Left cardiac atrium (tissue), 4 donors: ENCODE measurements at regions not wholly inside any gene's neighbourhood (a gene's known extent, or its start where the extent isn't known, plus 50 kb on each side); places are given as distances from the start of the nearest gene placed in this dataset.

Experiments used
- ATAC-seq, 2 donors: fragments of 200-7000 bp; cut with Tn5 transposase; one replicate each; pipeline ENCODE4 v1.9.1; 2020; ENCODE audit warnings: mild to moderate bottlenecking in 2 of 2, moderate library complexity in 2 of 2
- DNase-seq: peaks from one replicate; pipeline ENCODE4 v3.0.0-alpha.2; 2020
- intact Hi-C, 2 donors: fragments of 100-400 bp; cut with DNase I; formaldehyde crosslinking; loops; one replicate each; pipeline versions ENCODE4 v1.14.1 to v1.15.1; 2022 to 2023
- donor health status: DM: no; HTN: yes; CAD: no.
- donor health status: DM: no; HTN: yes; CAD: no; lungs with severe emphysema.
- donor health status: DM: yes; HTN: yes; CAD: no.
- donor health status: Dilated cardiomyopathy.

DNA sequence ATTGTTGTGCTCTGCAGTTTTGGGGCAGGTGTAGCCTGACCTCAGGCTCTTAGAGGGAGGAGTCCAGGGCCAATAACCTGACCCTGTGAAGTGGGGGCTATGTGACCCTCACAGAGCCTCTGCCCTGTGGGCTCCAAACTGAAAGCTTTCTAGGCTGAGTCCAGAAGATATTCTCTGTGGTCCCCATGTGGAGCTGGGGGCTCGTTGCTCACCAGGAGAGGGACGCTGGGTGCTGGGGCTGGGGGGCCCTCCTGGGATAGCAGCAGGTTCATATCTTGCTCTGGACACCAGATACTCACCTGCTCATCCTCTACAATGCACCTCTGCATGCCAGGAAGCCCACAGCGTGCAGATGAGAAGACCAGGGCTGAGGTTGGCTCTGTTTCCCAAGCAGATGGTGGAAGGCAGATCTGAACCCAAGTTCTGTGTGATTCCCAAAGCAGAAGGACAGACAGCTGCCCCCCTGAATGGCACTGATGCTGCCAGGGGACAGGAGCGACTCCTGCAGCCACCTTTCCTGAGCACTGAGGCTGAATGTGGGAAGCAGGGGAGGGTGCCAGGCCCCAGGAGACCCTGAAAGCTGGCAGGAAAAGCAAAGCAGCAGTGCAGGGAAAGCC is 1022.0 kb downstream of the TBC1D22A start:
- ATAC-seq (no peak), DNase-seq (no peak)
- intact Hi-C loops = no loop called here

DNA sequence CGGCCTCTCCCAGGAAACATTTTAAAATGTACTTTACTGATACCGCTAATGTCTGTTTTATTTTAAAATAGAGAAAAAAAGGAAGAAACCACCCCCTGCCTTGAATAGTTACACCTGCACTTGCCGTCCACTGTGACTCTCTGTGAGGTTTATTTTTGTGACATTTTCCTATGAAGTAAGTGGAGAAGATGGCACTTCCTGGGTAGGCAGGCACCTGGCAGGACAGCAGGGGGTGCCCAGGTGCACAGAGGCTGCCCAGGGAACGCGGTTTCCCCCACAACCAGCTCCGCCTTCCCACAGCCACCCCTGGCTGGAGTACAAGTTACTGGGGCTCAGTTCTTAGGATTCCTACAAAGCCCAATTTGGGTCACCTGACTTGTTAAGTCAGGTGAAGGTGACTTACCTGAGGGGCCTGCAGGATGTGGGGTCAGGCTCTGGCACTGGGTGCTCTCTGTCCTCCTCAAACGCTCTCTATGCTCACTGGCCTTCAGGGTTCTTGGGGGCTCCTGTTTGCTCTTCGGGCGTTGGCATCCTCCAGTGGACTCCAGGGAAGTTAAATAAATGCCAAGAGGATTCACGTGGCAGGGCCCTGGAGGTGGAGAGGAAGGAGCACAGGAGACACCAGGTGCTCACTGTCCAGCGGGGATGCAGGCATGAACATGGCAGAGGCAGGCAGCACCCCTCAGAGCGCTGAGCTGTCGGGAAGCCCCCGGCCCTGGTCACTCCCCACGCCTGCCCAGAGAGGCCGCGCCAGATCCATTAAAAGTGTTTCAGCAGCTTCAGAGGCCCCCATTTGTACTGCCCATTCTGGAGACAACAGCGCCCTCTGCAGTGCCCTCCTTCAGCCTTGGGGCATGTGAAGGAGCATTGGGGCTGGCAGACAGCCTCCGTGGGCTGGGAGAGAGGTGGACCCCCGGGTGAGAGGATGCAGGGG is 1021.2 kb downstream of the TBC1D22A start:
- intact Hi-C loops = no loop called here
- DNase-seq (no peak), ATAC-seq (no peak)

DNA sequence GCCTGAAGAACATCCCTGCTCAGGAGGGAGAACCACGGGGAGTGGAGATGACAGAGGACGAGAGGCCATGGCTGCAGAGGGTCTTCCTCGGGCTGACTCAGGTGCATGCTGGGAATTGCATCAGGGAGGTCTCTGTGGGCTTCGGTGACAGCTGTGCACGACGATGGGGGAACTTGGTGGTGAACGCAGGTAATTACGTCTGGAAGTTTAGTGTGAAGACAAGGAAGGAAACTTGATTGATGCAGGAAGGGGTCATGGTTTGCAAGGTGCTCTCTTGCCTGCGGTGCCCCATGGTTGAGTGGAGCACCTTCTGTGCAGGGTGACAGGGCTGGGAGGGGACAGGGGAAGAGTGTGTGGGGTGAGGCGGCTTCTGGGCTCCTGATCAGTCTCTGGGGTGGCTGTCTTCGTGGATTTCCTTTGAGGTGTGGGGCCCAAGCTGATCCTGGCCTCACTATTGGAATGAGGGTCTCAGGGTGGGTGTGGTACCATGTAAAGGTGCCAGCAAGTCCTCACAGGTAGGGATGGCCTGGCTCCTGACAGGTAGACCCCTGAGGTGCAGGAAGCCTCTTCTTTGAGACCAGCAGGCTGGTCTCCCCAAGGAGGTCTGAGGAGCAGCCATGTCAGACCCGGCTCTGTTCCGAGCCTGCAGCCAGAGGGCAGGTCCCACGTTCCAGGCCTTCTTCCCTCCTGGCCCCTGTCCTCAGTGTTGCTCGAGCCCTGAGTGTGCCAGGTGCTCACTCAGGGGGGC is 1020.1 kb downstream of the TBC1D22A start:
- ATAC-seq (no peak), DNase-seq (no peak)
- intact Hi-C loops = no loop called here

DNA sequence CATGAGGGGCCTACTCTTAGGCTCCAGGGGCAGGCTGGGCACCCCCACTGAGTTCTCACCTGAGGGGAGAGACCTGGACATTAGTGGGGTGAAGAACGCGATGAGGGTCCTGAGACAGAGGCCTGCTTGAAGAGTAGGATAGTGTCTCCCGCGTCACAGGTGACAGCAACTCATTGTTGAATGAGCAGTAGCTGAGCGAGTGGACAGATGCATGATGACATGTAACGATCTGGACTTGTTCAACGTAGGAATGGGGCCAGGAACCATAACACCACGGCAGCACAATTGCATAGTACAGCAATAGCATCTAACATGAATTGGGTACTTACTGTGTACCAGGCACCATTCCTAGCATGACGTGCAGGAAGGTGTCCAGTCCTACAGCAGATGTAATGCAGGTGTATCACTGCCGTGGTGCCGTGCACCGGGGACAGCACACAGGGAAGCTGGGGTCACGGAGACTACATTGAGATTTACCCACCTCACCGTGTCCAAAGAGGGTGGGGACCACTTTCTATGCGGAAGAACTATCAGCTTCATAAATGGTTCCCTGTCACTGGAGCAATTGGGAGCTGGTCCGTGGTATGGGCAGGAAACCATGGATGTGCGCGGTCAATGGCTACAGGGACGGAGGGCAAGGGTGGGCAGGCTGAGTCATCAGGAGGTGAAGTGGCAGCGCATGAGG is 1019.1 kb downstream of the TBC1D22A start:
- no peak for DNase-seq
- ATAC-seq = no peak
- intact Hi-C loops = no loop called here

DNA sequence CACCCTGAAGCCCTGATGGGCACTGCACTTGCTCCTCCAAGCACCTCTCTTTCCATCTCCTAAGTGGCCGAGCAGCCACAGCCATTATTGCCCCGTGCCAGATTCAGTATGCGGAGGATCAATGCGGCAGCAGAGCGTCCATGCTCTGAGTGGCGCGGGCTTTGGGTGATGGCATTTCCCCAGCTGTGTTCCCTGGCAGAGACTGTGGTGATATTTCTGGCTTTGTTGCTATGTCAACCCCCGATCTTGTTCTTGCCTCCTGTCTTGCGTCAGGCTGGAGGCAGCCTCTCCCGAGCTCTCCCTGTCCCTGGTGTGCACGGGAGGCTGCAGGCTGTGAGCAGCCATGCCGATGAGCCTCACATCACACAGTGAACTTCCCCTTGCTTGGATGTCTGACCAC is 1018.6 kb downstream of the TBC1D22A start:
- intact Hi-C loops = no loop called here
- DNase-seq = no peak
- ATAC-seq = no peak

DNA sequence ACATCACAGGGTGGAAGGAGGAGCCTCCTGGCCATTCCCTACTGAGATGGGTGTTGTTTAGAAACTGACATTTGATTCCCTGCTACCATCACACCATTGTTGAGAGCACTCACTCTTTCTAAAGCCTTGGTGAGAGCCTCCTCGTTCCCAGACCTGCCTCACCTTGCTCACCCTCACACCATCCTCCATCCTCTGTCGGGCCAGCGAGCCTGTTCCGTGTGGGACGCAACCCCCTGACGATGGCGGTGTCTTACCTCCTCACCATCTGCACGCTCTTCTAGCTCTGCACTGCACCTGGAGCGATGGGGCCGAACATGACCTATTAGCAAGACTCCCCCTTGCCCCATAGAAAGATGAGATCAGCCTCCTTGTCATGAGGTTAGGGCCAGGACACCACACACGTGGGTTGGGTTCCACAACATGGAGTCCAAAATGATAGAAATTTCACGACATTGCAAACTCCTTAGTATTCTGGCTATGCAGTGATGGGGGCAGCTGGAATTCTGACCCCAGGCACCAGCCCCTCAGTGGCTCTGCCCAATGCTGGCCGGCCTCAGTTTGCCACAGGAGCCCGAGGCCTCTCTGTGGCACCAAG is 1017.9 kb downstream of the TBC1D22A start:
- intact Hi-C loops = no loop called here
- ATAC-seq = no peak
- DNase-seq = no peak

DNA sequence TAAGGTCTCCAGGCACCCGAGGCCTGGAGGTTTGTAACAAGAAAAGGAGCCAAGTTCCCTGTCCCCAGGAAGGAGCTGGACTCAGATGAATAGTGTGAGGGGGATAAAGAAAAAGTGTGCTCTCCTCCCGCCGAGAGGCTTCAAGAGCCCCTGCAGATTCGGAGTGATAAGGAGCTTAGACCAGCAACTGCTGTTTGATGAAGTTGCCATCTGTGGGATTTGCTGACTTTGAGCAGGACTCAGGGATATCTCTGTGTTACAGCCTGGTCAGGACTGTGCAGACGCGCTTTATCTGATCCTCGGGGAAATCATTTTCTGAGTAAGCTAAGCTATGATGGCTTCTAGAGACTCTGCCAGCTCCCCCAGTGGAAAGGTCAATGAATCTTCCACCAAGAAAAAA is 1017.0 kb downstream of the TBC1D22A start:
- no peak for ATAC-seq
- no peak for DNase-seq
- intact Hi-C loops = no loop called here

DNA sequence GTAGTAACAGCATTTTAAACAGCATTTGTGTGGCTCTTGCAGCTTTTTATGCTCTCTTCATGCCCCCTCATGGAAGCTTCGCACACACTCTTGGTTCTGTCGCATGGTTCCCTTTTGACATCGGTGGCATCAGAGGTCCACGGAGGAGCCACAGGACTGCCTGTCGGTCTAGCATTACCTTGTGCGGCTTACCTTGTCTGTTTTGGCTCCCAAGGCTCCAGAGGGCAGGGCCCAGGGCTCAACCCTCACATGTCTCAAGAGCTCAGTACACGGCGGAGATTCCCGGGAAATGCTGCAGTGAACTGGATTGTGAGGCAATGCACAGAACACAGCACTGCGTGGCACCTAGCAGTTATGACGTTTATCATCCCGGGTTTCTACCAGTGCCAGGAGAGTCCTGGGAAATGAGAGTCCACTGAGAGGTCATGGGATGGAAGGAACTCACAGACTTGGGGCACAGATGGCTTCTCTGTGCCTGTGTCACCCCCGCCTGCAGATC is 1015.8 kb downstream of the TBC1D22A start:
- intact Hi-C loops = no loop called here
- DNase-seq = no peak
- ATAC-seq = no peak

DNA sequence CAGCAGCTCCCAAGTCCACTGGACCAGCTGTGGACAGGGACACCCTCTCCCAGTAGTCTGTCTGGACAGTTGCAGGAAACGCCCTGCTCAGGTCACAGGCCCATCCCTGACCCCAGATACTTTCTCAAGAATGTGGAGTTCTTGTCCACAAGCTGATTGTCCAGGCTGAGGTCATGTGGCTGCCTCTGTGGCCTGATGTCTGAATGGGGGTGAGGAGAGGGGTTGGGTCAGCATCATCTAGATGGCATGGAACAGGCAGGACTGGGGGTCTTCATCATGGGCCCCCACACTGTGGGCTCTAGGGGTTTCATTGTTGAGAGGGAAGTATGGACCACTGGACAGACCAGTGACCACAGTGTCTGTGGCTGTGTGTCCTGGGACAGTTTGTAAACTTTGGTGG is 1015.0 kb downstream of the TBC1D22A start:
- intact Hi-C loops = no loop called here
- no peak for DNase-seq
- ATAC-seq = no peak

DNA sequence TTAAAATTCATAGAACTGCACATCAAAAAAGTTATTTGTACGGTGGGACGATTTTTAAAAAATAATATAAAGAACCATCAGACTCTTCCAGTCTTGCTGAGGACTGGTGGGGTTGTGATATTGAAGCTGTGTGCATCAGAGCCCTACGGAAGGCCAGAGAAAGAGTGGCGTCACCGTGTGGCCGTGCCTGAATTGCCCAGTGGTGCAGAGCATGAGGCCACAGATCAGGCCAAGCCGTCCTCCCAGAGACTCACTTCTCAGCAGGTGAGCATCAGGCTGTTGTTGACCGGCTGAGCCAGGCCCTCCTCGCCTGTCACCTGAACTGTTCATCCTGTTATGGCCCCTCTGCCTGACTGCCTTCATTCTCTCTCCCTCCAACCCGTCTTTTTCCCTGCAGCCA is 1013.9 kb downstream of the TBC1D22A start:
- intact Hi-C loops = no loop called here
- DNase-seq (no peak), ATAC-seq (no peak)

DNA sequence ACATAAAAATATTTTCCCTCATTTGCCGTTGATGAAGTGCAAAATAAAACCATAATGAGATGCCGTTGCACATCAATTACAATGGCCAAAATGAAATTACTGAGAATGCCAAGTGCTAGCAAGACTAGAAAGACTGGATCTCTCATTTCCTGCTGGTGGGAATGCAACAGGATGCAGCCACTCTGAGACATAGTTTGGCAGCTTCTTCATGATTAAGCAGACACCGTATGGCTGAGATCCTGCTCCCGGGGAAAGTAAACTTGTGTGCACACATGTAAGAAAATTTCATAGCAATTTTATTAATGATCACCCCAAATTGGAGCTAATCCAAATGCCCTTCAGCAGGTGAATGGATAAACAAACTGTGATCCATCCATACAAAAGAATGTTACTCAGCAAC is 1013.2 kb downstream of the TBC1D22A start:
- no peak for ATAC-seq
- intact Hi-C loops = no loop called here
- no peak for DNase-seq

DNA sequence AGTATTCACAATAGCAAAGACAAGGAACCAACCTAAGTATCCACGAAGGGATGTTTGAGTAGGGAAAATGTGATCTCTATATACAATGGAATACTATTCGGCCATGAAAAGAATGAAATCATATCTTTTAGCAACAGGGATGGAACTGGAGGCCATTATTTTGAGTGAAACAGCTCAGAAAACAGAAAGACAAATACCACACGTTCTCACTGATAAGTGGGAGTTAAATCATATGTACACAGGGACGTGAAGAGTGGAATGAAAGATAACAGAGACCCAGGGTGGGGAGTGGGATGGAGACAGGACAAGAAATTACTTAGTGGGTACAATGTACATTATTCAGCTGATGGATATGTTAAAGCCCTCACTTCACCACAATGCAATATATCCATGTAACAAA is 1012.7 kb downstream of the TBC1D22A start:
- ATAC-seq (no peak), DNase-seq (no peak)
- intact Hi-C loops = no loop called here

DNA sequence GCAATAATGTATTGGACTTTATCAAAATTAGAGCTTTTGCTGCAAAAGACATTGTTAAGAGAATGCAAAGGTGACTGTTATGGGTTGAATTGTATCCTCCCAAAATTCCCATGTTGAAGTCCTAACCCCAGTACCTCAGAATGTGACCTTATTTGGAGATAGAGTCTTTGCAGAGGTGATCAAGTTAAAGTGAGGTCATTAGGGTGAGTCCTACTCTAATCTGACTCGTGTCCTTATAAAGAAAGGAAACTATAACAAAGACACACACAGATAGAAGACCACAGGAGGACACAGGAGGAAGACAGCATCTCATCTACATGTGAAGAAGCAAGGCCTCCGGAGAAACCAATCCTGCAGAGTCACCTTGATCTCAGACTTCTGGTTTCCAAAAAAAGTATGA is 1011.2 kb downstream of the TBC1D22A start:
- intact Hi-C loops = no loop called here
- DNase-seq = no peak
- no peak for ATAC-seq

DNA sequence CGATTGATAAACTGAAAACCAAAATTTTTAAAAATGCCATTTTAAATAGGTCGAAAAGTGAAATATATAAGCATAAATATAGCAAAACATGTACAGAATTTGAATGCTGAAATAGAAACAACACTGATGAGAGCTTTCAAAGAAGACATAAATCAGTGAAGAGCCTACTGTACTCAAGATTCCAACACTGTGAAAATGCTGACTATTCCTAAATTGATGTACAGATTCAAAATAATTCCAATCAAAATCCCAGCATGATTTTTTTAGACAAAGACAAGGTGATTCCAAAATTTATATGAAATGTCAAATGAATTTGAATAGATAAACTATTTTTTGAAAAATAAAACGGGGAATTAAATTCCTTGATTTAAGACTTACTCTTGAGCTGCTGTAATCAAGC is 1010.4 kb downstream of the TBC1D22A start:
- intact Hi-C loops = no loop called here
- no peak for DNase-seq
- no peak for ATAC-seq

DNA sequence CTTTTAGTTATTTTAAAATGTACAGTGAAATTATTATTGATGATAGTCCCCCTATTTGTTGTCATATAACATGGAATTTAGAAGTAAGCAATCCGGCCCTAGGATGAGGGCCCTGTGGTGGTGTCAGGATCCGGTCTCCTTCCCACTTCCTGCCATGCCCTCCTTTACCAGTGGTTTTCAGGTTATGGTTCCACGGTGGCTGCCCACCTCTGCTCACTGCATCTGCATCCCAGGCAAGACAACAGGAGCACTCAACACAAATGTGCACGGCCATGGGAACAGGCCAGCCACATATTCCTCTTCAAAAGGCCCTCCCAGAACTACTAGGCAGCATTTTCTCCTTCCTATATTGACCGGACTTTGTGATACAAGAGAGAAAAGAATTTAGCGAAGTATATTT is 1007.2 kb downstream of the TBC1D22A start:
- intact Hi-C loops = no loop called here
- ATAC-seq (no peak), DNase-seq (no peak)

DNA sequence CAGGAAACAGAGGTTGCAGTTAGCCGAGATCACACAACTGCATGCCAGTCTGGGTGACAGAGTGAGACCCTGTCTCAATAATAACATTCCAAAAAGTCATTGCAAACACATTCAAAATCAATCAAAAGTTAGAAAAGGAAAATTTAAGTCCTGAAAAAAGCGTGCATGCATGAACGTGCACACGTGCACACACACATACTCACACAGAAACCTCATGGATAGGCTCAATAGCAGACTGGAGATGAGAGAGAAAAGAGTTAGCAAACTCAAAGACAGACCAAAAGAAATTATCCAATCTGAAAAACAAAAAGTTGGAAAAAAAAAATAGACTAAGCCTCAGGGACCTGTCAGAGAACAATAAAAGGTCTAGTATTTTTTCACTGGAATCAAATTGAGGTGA is 1005.6 kb downstream of the TBC1D22A start:
- intact Hi-C loops = no loop called here
- ATAC-seq (no peak), DNase-seq (no peak)

DNA sequence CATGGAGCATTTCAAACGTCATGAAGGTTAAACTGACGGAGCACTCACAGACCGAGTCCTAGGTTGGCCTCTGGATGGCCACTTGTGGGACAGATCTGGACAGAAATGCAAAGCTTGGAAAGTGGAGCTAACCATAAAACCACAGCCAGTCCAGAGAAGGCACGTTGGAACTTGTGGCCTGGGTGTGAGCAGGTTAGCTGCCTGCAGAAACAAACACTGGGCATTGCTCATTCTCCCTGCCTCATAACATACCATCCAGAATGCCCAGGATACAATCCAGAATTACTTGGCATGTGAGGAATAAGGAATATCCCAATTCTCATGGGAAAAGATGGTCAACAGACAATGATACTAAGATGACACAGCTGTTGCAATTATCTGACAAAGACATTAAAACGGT is 1005.0 kb downstream of the TBC1D22A start:
- ATAC-seq (no peak), DNase-seq (no peak)
- intact Hi-C loops = no loop called here

DNA sequence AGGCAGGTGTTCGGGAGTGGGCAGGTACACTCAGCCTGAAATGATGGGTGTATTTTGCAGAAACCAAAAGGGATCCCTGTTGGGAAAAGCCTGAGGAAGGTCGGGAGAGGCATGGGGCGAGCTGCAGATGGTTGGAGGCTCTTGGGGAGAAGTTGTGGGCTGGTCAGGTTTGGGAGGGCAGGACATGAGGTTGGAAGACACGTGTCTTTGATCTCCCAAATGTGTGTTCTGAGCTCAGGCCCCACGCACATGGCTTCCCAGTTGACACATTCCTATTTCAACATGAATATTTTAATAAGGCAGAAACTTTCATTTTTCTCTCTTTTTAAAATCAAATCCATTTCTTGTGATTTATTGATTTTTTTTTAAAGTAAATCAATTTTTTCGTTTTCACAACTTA is 1003.3 kb downstream of the TBC1D22A start:
- DNase-seq (no peak), ATAC-seq (no peak)
- intact Hi-C loops = no loop called here

DNA sequence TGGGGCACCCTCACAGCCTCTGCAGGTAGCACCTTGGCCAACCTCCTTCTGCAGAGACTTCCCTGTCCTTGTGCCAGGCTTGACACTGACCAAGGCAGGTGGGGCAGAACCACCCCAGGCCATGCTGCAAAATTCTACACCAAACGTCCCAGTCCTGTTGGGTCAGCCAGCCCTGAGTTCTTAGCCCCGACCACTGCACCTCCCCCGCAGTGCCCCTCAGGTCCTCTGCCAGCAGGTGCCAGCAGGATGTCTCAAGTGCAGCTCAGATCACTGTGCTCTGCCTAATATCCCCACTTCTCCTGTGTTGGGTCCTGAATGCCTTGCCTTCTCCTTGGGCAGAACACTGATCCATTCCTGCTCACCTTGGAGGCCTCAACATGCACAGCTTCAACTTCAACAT is 999.7 kb downstream of the TBC1D22A start:
- ATAC-seq = no peak
- intact Hi-C loops = no loop called here
- no peak for DNase-seq
